ENCODE measurements at regions not wholly inside any gene's neighbourhood (a gene's known extent, or its start where the extent isn't known, plus 50 kb on each side); places are given as distances from the start of the nearest gene placed in this dataset.

DNA sequence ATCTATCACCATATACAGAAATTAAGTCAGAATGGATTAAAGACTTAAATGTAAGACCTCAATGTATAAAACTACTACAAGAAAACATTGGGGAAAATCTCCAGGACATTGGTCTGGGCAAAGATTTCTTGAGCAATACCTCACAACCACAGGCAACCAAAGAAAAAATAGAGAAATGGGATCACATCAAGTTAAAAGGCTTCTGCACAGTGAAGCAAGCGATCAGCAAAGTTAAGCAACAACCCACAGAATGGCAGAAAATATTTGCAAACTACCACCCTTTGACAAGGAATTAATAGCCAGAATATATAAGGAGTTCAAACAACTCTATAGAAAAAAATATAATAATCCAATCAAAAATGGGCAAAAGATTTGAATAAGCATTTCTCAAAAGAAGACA is 236.9 kb upstream of the EMCN start:
- no peak overlapping the region for H2BK15ac ChIP-seq (ENCODE audit: low read depth, low read length)
- no peak overlapping the region for H3K23ac ChIP-seq (ENCODE audit: insufficient read length, low read depth, low read length)
- H3K27me3 ChIP-seq (ENCODE audit: insufficient read depth, low read length) = no peaks in the 10 kb centered on the region
- Mint-ChIP-seq H3K36me3 (ENCODE audit: insufficient read depth in 1 of 3, low read depth in 3 of 3) (peaks cover 6 to 12% (median 12%) of the 10 kb centered on the region in 3 experiments), H3K4me3 (no peak overlapping the region), H3K27ac (no peak overlapping the region), H3K4me1 (no peaks in the 10 kb centered on the region), H3K27me3 (ENCODE audit: low read depth) (no peaks in the 10 kb centered on the region), H3K9me3 (peaks cover 15 to 29% of the 10 kb centered on the region in 2 experiments)
- H3K56ac ChIP-seq (ENCODE audit: insufficient read length, low read depth, low read length) = no peak overlapping the region
- H2BK120ac ChIP-seq (ENCODE audit: low read depth, low read length, poor library complexity, severe bottlenecking) = no peak overlapping the region
- no peaks in the 10 kb centered on the region for H4K20me1 ChIP-seq (ENCODE audit: control insufficient read depth, insufficient read depth, insufficient read length)
- no CpG with 5 or more reads among the region's 1 CpG for WGBS (ENCODE audit: extremely low coverage, insufficient read length, low lambda C conversion rate)
- H2AK5ac ChIP-seq (ENCODE audit: insufficient read length, low read length) = no peak overlapping the region
- H3K9me3 ChIP-seq (ENCODE audit: control insufficient read depth, low read depth, low read length) = no peaks in the 10 kb centered on the region
- no peak overlapping the region for H2BK5ac ChIP-seq (ENCODE audit: insufficient read length, low read length)
- H3K9ac ChIP-seq (ENCODE audit: extremely low read depth, insufficient read length, low read length) = no peak overlapping the region
- no peaks in the 10 kb centered on the region for H3K79me2 ChIP-seq (ENCODE audit: insufficient read depth, low read length)
- H3K79me1 ChIP-seq (ENCODE audit: insufficient read depth, low read depth, low read length, poor library complexity, severe bottlenecking) = no peaks in the 10 kb centered on the region
- no peak overlapping the region for H4K8ac ChIP-seq (replicated peaks; ENCODE audit: insufficient read length, low read depth, low read length)
- no peak overlapping the region for H3K4ac ChIP-seq (ENCODE audit: low read depth, low read length)
- H2AFZ ChIP-seq (ENCODE audit: low read length) = no peak overlapping the region
- no peaks in the 10 kb centered on the region for H3K4me1 ChIP-seq (ENCODE audit: insufficient read depth, low read length)
- H2BK12ac ChIP-seq (ENCODE audit: insufficient read length, low read depth, low read length) = no peak overlapping the region
- no peak for DNase-seq
- H3K14ac ChIP-seq (ENCODE audit: insufficient read depth, low read length) = no peak overlapping the region
- no peak for TF ChIP-seq CTCF (conservative IDR thresholded peaks at IDR 0.05)
- H3K4me2 ChIP-seq (ENCODE audit: insufficient read depth, insufficient read length, low read length) = no peak overlapping the region
- no peak overlapping the region for H4K5ac ChIP-seq (ENCODE audit: insufficient read length, low read depth, low read length)
- no peak overlapping the region for H3K27ac ChIP-seq (ENCODE audit: insufficient read length, low read depth, low read length)
- H3K18ac ChIP-seq (ENCODE audit: insufficient read length, low read depth, low read length) = no peak overlapping the region
- H3K23me2 ChIP-seq (ENCODE audit: insufficient read length, low read depth, low read length, poor library complexity, severe bottlenecking) = no peaks in the 10 kb centered on the region
- no peak overlapping the region for H4K91ac ChIP-seq (ENCODE audit: insufficient read length, low read depth, low read length)
- no peak overlapping the region for H2BK20ac ChIP-seq (ENCODE audit: low read depth, low read length, poor library complexity, severe bottlenecking)
- no peak overlapping the region for H3T11ph ChIP-seq (ENCODE audit: low read length)

Data from H9 (cell line).